Tibial artery (tissue), 4 donors: ENCODE measurements at regions not wholly inside any gene's neighbourhood (a gene's known extent, or its start where the extent isn't known, plus 50 kb on each side); places are given as distances from the start of the nearest gene placed in this dataset.

ENCODE experiments used
- DNase-seq, 2 donors: peaks; one replicate each; pipeline ENCODE4 v3.0.0-alpha.2; 2019
- H3K27ac ChIP-seq, 2 donors: fragments of 200-600 bp; sonication (generic) in 1 of 2; 1 replicate in 1 of 2; 2 replicates in 1 of 2; pipeline ENCODE4 v1.5.1; 2018 to 2019; ENCODE audit warnings: mild to moderate bottlenecking in 1 of 2
- H3K27me3 ChIP-seq, 2 donors: fragments of 200-600 bp; sonication (generic) in 1 of 2; one replicate each; pipeline versions ENCODE4 v1.5.1 to v1.6.0; 2016 to 2019
- H3K36me3 ChIP-seq, 3 donors: fragments of 200-600 bp; sonication (generic) in 2 of 3; one replicate each; pipeline ENCODE4 v1.5.1; 2016 to 2019; ENCODE audit warnings: mild to moderate bottlenecking in 2 of 3
- H3K4me1 ChIP-seq, 4 donors: fragments of 200-600 bp; sonication (generic) in 2 of 4; 1 replicate in 3 of 4; 2 replicates in 1 of 4; pipeline ENCODE4 v1.5.1; 2016 to 2019
- H3K4me3 ChIP-seq, 2 donors: fragments of 200-600 bp; sonication (generic) in 1 of 2; 1 replicate in 1 of 2; 2 replicates in 1 of 2; pipeline ENCODE4 v1.5.1; 2018 to 2019; ENCODE audit warnings: mild to moderate bottlenecking in 2 of 2
- H3K9me3 ChIP-seq, 3 donors: fragments of 200-600 bp; sonication (generic) in 1 of 3; one replicate each; pipeline ENCODE4 v1.5.1; 2016 to 2019
- CTCF ChIP-seq, 2 experiments: fragments of 200-600 bp in 1 of 2; fragments of 450-650 bp in 1 of 2; IDR thresholded peaks; one replicate each; pipeline ENCODE4 v1.5.1; 2017 to 2019; ENCODE audit warnings: antibody characterized with exemption in 2 of 2, mild to moderate bottlenecking in 1 of 2, moderate library complexity in 1 of 2
- intact Hi-C: fragments of 100-400 bp; cut with DNase I; formaldehyde crosslinking; loops from one replicate; pipeline ENCODE4 v1.15.0; 2023; ENCODE audit warnings: low total_unique reads

DNA sequence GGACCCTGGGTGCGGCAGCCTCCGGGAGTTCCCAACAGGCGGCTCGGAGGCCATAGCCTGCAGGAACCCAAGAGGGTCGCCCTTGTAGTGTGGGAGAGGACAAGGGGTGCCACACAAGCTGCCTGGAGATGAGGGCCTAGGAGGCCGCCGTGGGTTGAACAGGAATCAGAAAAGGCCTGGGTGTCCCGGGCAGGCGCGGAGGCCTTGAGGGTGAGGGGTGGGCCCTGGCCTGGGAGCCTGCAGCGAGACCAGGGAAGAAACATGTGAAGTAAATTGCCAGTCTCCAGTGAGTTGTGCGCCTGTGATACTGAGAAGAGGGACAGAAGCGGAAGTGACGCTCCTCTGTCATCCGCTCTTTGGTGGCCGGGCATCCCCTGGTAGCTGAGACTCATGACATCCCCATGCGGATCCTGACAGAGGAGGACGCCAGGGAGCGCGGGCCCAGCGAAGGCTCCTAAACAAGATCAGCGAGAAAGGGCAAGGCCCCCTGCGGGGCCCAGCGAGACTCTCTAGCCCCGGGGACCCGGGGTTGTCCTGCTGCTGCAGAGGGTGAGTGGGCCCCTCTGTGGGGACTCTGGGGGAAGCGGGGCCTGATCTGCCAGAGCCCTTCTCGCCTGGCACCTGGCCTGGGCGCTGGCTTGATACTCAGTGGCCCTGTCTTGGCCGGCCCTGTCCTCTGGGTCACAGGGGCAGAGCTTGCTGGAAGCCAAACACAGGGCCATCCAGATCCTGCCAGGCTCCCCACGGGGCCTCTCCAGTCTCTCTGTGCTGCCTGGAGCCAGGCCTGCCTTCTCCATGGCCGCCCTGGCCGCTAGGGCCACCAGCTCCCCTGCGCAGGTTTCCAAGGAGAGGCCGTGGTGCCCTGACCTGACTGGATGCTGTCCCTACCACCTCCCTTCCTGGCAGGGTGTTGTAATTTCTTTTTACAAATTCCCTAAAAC, 788.4 kb downstream of the TLE4 start:
- H3K27ac ChIP-seq, result no peak overlapping the region
- intact Hi-C loops, result no loop called here
- H3K9me3 ChIP-seq, result no peaks in the 10 kb centered on the region
- H3K4me1 ChIP-seq, result peaks cover 0 to 12% (median 0%) of the 10 kb centered on the region in 4 donors
- H3K27me3 ChIP-seq, result no peaks in the 10 kb centered on the region
- no peak overlapping the region for H3K4me3 ChIP-seq
- no peak for TF ChIP-seq CTCF (IDR thresholded peaks at IDR 0.05)
- no peak for DNase-seq
- no peaks in the 10 kb centered on the region for H3K36me3 ChIP-seq

DNA sequence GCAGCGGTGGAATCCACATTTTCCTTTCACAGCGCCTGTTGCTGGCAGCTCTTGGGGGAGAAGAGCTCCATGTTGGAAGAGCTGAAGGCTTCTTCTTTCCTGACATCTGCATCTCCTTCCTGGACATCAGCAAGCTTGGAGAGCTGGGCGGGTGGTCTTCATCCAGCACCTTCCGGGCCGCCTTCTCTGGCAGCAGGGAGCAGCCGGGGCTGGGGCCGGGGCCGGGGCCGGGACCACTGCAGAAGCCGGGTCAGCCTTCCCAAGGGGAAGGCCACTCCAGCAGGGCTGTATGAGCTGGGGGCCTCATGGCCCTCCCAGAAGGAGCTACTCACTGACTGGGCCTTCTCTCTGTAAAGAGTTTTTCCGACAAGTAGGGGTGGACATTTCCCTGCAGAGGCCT, 787.5 kb downstream of the TLE4 start:
- no peak for TF ChIP-seq CTCF (IDR thresholded peaks at IDR 0.05)
- Histone ChIP-seq H3K4me1 (peaks cover 0 to 12% (median 0%) of the 10 kb centered on the region in 4 donors), H3K27ac (no peak overlapping the region), H3K9me3 (no peaks in the 10 kb centered on the region), H3K36me3 (no peaks in the 10 kb centered on the region), H3K4me3 (no peak overlapping the region), H3K27me3 (no peaks in the 10 kb centered on the region)
- intact Hi-C loops, result no loop called here
- DNase-seq, result no peak

- Histone ChIP-seq H3K4me3 (no peak overlapping the region), H3K27me3 (no peaks in the 10 kb centered on the region), H3K27ac (no peak overlapping the region), H3K36me3 (no peaks in the 10 kb centered on the region), H3K4me1 (no peaks in the 10 kb centered on the region), H3K9me3 (no peaks in the 10 kb centered on the region)
- DNase-seq, result no peak
- TF ChIP-seq CTCF (IDR thresholded peaks at IDR 0.05), result no peak
- intact Hi-C loops, result no loop called here
These were observed 781.2 kb downstream of the TLE4 start for GRCh38 chr9:80352967-80353366.

GRCh38 chr9:80351612-80352011, 779.8 kb downstream of the TLE4 start:
- Histone ChIP-seq H3K27me3 (no peaks in the 10 kb centered on the region), H3K4me3 (no peak overlapping the region), H3K9me3 (no peaks in the 10 kb centered on the region), H3K27ac (no peak overlapping the region), H3K36me3 (no peaks in the 10 kb centered on the region), H3K4me1 (no peaks in the 10 kb centered on the region)
- DNase-seq, result no peak
- intact Hi-C loops, result no loop called here
- no peak for TF ChIP-seq CTCF (IDR thresholded peaks at IDR 0.05)

- intact Hi-C loops, result no loop called here
- DNase-seq, result no peak
These were observed 754.3 kb downstream of the TLE4 start for GRCh38 chr9:80326105-80326504.

More at GRCh38 chr9:80326105-80326504, 754.3 kb downstream of the TLE4 start:
- no peak overlapping the region for H3K4me3 ChIP-seq
- no peaks in the 10 kb centered on the region for H3K27me3 ChIP-seq
- TF ChIP-seq CTCF (IDR thresholded peaks at IDR 0.05), result no peak
- H3K36me3 ChIP-seq, result no peaks in the 10 kb centered on the region
- no peaks in the 10 kb centered on the region for H3K9me3 ChIP-seq
- peaks cover 0 to 10% (median 5%) of the 10 kb centered on the region in 4 donors for H3K4me1 ChIP-seq
- no peak overlapping the region for H3K27ac ChIP-seq
